HG03565 (cell line): ENCODE measurements at regions not wholly inside any gene's neighbourhood (a gene's known extent, or its start where the extent isn't known, plus 50 kb on each side); places are given as distances from the start of the nearest gene placed in this dataset.

ENCODE experiments used
- ATAC-seq: cut with Tn5 transposase; IDR thresholded peaks from one replicate; pipeline ENCODE4 v1.9.1; 2021; ENCODE audit warnings: mild to moderate bottlenecking, moderate library complexity; ENCODE audit not compliant: unreplicated experiment

DNA sequence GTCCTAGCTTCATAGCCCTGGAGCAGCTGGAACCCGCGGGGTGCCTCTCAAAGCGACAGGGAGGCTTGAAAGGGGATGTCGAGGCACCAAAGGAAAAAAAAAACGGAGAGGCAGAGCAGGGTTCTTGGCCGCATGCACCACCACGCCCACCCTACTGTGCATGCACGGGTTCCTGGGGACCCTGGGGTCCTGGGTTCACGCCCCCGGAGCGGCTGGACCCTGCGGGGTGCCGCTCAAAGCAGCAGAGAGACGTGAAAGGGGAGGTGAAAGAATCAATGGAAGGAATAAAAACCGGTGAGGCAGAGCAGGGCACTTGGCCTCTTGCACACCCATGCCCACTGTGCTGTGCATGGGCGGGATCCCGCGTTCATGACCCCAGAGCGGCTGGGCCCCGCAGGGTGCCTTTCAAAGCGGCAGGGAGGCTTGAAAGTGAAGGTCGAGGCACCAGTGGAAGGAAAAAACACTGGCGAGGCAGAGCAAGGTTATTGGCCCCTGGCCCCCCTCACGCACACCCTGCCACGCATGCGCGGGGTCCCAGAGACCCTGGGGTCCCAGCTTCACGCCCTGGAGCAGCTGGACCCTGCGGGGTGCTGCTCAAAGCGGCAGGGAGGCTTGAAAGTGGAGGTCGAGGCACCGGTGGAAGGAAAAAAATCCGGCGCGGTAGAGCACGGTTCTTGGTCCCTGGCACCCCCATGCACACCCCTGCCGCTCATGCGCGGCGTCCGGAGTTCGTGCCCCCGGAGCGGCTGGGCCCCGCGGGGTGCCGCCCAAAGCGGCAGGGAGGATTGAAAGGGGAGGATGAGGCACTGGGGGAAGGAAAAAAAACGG lies 318.5 kb downstream of the ALG10 start:
- ATAC-seq, result no peak

DNA sequence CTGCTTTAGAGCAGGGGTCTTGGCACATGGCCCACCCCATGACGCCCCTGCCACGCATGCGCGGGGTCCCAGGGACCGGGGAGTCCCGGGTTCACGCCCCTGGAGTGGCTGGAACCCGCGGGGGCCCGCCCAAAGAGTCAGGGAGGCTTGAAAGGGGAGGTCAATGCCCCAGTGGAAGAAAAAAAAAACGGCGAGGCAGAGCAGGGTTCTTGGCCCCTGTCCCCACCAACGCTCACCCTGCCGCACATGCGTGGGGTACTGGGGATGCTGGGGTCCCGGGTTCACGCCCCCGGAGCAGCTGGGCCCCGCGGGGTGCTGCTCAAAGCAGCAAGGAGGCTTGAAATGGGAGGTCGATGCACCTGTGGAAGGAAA lies 319.1 kb downstream of the ALG10 start:
- no peak for ATAC-seq

DNA sequence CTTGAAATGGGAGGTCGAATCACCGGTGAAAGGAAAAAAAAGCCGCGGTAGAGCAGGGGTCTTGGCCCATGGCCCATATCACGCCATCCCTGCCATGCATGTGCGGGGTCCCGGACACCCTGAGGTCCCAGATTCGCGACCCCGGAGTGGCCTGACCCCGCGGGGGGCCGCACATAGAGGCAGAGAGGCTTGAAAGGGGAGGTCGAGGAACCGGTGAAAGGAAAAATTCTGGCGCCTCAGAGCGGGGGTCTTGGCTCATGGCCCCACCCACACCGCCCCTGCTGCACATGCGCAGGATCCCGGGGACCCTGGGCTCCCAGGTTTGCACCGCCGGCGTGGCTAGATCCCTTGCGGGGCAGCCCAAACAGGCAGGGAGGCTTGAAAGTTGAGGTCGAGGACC lies 319.8 kb downstream of the ALG10 start:
- ATAC-seq, result no peak

DNA sequence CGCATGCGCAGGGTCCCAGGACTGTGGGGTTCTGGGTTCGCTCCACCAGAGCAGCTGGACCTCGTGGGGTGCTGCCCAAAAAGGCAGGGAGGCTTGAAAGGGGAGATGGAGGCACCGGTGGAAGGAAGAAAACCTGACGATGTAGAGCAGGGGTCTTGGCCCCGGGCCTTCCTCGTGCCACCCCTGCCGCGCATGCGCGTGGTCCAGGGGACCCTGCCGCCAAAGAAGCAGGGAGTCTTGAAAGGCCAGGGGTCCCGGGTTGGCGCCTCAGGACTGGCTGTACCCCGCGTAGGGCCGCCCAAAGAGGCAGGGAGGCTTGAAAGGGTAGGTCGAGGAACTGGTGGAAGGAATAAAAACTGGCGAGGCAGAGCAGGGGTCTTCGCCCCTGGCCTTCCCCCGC lies 321.0 kb downstream of the ALG10 start:
- no peak for ATAC-seq

DNA sequence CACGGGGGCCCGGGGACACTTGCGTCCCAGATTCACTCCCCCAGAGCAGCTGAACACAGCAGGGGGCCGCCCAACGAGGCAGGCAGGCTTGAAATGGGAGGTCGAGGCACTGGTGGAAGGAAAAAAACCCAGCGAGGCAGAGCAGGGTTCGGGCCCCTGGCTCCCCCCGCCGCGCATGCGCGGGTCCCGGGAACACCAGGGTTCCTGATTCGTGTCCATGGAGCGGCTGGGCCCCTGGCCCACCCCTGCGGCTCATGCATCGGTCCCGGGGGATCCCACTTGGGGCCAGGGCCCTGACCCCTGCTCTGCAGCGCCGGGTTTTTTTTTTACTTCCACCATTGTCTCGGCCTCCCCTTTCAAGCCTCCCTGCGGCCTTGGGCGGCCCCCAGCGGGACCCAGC lies 321.5 kb downstream of the ALG10 start:
- ATAC-seq, result no peak

DNA sequence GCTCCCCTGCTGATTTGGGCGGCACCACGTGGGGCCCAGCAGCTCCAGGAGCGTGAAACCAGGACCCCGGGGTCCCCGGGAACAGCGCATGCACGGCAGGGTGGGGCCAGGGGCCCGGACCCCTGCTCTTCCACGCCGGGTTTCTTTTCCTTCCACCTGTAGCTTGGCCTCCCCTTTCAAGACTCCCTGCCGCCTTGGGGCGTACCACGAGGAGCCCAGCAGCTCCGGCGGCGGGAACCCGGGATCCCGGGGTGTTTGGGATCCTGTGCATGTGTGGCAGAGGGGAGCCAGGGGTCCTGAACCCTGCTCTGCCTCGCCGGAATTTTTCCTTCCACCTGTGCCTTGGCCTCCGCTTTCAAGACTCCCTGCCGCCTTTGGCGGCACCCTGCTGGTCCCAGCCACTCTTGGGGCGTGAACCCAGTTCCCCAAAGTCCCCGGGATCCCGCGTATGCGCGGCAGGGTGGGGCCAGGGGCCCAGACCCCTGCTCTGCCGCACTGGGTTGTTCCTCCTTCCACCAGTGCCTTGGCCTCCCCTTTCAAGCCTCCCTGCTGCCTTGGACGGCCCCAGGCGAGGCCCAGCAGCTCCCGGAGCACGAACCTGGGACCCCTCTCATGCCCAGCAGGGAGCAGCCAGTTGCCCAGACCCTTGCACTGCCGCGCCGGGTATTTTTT lies 322.7 kb downstream of the ALG10 start:
- ATAC-seq, result no peak

DNA sequence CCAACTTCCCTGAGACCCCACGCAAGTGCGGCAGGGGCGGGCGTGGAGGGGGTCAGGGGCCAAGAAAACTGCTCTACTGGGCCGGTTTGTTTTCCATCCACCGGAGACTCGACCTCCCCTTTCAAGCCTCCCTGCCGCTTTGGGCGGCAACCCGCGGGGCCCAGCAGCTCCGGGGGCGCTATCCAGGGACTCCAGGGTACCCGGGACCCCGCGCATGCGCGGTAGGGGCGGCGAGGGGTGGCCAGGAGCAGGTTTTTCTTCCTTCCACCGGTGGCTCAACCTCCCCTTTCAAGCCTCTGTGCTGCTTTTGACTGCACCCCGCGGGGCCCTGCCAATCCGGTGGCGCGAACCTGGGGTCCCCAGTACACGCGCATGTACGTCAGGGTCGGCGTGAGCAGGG lies 323.5 kb downstream of the ALG10 start:
- ATAC-seq, result no peak

DNA sequence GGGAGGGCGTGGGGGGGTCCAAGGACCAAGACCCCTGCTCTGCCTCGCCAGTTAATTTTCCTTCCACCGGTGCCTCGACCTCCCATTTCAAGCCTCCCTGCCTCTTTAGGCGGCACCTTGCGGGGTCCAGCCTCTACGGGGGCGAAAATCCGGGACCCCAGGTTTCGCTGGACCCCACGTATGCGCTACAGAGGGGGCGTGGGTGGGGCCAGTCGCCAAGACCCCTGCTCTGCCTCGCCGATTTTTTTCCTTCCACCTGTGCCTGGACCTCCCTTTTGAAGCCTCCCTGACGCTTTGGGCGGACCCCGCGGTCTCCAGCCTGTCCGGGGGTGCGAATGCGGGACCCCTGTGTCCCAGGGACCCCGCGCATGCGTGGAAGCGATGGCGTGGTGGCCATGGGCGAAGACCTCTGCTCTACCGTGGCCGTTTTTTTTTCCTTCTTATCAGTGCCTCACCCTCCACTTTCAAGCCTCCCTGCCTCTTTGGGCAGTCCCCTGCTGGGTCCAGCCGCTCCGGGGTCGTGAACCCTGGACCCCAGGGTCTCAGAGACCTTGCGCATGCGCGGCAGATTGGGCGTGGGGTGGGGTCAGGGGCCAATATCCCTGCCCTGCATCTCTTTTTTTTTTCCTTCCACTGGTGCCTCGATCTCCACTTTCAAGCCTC lies 324.2 kb downstream of the ALG10 start:
- ATAC-seq, result no peak

DNA sequence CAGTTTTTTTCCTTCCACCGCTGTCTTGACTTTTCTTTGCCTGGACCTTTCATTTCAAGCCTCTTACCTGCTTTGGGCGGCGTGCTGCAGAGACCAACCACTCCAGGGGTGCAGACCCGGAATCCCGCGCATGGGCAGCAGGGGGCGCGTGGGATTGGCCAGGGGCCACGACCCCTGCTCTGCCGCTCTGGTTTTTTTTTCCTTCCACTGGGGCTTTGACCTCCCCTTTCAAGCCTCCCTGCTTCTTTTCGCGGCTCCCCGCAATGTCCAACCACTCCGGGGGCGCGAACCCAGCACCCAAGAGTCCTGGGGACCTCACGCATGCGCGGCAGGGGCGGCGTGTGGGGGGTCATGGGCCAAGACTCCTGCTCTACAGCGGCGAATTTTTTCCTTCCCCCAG lies 325.1 kb downstream of the ALG10 start:
- no peak for ATAC-seq

DNA sequence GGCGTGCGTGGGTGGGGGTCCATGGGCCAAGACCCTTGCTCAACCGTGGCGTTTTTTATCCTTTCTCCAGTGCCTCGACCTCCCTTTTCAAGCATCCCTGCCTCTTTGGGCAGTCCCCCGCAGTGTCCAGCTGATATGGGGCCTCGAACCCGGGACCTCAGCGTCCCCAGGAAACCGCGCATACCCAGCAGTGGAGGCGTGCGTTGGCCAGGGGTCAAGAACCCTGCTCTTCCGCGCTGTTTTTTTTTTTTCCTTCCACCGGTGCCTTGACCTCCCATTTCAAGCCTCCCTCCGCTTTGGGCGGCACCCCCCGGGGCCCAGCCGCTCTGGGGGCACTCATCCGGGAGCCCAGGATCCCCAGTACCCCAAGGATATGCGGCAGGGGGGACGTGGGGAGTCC lies 325.8 kb downstream of the ALG10 start:
- no peak for ATAC-seq

DNA sequence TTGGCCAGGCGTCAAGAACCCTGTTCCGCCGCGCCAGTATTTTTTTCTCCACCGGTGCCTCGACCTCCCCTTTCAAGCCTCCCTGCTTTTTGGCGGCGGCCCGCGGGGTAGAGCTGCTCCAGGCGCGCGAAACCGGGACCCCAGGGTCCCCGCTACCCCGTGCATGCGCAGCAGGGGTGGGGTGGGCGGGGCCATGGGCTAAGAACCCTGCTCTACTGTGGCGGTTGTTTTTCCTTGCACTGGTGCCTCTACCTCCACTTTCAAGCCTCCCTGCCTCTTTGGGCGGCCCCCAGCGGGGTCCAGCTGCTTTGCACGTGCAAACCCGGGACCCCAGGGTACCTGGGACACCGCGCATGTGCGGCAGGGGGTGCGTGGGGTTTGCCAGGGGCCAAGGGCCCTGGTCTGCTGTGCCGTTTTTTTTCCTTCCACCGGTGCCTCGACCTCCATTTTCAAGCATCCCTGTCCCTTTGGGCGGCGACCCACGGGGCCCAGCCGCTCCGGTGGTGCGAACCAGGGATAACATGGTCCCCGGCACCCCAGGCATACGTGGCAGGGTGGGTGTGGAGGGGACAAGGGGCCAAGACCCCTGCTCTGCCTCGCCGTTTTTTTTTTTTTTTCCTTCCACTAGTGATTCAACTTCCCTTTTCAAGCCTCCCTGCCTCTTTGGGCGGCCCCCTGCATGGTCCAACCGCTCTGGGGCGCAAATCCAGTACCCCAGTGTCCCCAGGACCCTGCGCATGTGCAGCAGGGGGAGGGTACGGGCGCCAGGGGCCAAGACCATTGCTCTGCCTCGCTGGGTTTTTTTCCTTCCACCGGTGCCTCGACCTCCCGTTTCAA lies 326.8 kb downstream of the ALG10 start:
- ATAC-seq, result no peak

DNA sequence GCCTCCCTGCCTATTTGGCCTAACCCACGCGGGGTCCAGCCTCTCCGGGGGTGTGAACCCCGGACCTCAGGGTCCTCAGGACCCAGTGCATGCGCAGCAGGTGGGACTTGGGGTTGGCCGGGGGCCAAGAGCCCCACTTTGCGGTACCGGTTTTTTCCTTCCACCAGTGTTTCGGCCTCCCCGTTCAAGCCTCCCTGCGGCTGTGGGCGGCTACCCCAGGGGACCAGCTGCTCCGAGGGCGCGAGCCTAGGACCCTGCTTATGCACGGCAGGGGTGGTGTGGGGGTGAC lies 327.3 kb downstream of the ALG10 start:
- no peak for ATAC-seq

DNA sequence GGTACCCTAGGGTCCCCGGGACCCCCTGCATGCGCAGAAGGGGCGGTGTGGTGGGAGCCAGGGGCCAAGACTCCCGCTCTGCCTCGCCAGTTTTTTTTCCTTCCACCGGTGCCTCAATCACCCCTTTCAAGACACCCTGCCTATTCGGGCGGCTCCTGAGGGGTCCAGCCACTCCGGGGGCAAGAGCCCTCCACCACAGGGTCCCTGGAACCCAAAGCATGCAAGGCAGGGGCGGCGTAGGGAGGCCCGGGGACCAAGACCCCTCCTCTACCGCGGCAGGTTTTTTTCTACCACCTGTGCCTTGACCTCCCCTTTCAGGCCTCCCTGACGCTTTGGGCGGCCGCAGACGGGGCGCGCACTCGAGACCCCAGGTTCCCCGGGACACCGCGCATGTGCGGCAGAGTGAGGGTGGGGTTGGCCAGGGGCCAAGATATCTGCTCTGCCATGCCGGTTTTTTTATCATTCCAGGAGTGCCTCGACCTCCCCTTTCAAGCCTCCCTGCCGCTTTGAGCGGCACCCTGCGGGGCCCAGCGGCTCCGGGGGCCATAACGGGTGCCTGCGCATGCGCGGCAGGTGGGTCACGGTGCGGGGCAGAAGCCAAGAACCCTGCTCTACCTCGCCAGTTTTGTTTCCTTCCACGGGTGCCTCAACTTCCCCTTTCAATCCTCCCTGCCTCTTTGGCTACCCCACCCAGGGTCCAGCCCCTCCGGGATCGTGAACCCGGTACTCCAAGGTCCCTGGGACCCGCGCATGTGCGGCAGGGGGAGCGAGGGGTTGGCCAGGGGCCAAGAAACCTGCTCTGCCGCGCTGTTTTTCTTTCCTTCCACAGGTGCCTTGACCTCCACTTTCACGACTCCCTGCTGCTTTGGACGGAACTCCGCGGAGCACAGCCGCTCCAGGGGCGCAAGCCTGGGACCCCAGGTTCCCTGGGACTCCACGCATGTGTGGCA lies 328.1 kb downstream of the ALG10 start:
- no peak for ATAC-seq

DNA sequence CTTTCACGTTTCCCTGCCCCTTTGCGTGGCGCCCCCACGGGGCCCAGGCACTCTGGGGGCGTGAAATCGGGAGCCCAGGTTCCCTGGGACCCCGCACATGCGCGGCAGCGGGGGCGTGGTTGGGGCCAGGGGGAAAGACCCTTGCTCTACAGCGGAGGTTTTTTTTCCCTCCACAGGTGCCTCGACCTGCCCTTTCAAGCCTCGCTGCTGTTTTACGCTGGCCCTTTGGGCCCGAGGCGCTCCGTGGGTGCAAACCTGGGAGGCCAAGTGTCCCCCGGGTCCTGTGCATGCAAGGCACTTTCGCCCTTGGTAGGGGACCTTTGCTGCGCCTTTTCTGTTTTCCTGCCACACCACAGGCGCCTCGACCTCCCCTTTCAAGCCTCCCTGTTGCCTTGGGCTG lies 329.8 kb downstream of the ALG10 start:
- no peak for ATAC-seq

DNA sequence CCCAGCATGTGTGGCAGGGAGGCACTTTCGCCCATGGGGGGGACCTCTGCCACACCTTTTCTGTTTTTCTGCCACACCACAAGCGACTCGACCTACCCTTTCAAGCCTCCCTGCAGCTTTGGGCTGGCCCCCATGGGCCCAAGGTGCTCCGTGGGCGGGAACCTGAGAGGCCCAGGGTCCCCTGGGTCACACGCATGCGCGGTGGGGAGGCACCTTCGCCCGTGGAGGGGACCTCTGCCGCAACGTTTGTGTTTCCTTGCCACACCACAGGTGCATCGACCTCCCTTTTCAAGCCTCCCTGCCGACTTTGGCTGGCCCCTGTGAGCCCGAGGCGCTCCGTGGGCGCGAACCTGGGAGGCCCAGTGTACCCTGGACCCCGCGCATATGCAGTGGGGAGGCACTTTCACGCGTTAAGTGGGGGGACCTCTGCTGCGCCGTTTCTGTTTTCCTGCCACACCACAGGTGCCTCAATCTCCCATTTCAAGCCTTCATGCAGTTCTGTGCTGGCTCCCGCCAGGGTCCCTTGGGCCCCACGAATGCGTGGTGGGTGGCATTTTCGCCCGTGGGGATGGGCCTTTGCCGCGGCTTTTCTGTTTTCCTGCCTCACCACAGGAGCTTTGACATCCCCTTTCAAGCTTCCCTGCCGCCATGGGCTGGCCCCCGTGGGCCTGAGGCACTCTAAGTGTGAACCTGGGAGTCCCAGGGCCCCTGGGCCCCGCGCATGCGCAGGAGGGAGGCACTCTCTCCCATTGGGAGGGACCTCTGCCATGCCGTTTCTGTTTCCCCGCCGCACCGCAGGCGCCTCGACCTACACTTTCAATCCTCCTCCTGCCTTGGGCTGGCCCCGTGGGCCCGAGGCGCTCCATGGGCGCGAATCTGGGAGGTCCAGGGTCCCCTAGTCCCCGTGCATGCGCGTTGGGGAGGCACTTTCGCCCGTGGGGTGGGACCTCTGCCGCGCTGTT lies 332.2 kb downstream of the ALG10 start:
- ATAC-seq, result no peak

DNA sequence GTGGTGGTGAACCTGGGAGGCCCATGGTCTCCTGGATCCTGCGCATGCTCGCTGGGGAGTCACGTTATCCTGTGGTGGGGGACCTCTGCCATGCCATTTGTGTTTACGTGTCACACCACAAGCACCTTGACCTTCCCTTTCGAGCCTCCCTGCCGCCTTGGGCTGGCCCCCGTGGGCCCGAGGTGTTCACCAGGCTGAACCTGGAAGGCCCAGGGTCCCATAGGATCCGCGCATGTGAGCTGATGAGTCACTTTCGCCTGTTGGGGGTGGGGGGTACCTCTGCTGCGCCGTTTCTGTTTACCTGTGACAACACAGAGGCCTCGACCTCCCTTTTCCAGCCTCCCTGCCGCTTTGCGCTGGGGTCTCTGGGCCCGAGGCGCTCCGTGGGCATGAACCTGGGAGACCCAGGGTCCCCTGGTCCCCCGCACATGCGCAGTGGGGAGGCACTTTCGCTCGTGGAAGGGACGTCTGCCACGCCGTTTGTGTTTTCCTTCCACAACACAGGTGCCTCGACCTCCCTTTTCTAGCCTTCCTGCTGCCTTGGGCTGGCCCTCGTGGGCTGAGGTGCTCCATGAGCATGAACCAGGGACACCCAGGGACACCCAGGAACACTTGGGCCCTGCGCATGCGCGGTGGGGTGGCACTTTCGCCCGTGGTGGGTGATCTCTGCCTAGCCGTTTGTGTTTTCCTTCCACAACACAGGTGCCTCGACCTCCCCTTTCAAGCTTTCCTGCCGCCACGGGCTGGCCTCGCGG lies 334.1 kb downstream of the ALG10 start:
- ATAC-seq, result no peak

DNA sequence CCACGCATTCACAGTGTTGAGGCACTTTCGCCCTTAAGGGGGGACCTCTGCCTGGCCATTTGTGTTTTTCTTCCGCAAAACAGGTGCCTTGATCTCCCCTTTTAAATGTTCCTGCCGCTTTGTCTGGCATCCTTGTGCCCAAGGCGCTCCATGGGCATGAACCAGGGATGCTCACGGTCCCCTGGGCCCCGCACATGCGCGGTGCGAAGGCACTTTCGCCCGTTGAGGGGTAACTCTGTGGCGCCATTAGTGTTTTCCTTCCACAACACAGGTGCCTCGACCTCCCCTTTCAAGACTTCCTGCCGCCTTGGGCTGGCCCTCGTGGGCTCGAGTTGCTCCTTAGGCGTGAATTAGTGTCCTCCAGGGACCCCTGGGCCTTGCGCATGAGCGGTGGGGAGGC lies 335.5 kb downstream of the ALG10 start:
- no peak for ATAC-seq

DNA sequence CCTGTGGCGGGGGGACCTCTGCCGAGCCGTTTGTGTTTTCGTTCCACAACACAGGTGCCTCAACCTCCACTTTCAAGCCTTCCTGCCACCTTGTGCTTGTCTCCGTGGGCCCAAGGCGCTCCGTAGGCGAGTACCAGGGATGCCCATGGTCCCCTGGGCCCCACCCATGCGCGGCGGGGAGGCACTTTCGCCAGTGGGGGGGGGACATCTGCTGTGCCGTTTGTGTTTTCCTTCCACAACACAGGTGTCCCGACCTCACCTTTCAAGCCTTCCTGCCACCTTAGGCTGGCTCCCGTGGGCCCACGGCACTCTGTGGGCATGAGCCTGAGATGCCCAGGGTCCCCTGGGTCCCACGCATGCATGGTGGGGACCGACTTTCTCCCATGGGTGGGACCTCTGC lies 335.9 kb downstream of the ALG10 start:
- no peak for ATAC-seq
